Embryonic facial prominence (tissue), 1 donor: ENCODE measurements at regions not wholly inside any gene's neighbourhood (a gene's known extent, or its start where the extent isn't known, plus 50 kb on each side); places are given as distances from the start of the nearest gene placed in this dataset.
"Not testable (repeated sequence)": the region's sequence is repeated elsewhere in the genome, so short reads cannot be mapped to it uniquely, and the experiment has no call there.

ENCODE experiments used
- DNase-seq: peaks from one replicate; pipeline ENCODE4 v3.0.0-alpha.2; 2016; ENCODE audit errors: extremely low spot score

DNA sequence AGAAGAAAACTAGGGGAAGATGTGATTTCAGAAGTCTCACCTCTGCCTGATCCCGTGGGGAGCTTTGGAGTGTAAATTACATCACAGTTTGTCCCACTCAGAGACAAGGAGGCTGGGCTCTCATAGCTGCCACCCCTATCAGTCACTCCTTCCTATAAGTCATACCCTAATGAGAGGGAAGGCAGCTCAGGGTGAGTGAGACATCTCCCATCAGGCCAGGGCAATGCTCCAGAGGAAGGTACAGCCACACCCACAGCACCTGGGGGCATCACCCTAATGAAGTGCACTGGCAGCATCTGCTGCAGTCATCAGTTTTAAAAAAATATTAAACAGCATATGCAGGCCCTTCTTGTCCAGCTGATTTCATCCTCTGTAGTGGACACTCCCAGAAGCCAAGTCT is 223.1 kb upstream of the NBPF12 start:
- DNase-seq, result not testable (repeated sequence)

DNA sequence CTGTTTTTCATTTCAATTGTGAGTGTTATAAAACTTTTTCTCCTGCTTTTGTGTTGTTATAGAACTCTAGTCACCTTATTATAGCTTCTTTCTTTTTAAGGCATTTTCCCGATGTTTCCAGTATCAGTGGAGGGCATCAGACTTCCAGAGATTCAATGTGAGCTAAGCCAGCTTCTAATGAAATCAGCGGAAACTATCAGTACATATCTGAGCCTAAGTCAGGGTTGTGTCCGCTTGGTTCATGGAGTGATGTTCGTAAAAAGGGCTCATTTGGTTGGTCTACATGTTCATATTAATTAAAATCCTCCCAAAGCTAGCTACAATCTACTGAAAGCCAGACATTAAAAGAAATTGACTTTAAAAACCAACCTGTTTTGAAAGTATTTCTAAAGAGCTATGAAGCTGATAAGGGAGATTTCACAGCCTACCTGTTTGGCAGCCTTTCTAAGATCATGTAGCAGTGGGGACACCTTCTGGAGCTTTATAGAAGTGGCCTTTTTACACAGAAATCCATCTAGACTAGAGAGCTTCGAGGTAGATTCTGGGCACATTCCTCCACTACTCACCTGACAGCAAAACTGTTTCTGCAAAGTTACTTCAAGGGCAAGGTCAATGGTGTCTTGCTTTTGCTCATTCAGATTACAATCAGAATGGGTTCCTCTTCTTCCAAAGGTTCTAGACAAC is 227.1 kb upstream of the NBPF12 start:
- not testable (repeated sequence) for DNase-seq

DNA sequence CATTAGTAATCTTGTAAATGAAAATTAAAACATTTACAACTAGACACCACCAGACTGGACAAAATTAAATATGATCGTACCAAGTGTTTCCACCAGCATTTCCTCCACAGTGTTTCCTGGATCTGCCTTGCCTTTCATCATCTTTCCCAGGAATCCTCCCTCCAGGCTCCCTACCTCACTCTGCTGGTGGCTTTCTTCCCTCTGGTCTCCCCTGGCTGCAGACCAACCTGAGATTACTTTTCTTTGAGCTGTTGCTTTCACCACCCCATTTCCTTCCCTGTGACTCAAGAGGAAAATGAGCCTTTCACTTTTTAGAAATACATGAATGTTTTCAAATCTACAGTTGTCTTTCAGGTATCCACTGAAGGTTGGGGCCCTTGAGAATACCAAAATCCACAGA is 228.8 kb upstream of the NBPF12 start:
- DNase-seq, result not testable (repeated sequence)

DNA sequence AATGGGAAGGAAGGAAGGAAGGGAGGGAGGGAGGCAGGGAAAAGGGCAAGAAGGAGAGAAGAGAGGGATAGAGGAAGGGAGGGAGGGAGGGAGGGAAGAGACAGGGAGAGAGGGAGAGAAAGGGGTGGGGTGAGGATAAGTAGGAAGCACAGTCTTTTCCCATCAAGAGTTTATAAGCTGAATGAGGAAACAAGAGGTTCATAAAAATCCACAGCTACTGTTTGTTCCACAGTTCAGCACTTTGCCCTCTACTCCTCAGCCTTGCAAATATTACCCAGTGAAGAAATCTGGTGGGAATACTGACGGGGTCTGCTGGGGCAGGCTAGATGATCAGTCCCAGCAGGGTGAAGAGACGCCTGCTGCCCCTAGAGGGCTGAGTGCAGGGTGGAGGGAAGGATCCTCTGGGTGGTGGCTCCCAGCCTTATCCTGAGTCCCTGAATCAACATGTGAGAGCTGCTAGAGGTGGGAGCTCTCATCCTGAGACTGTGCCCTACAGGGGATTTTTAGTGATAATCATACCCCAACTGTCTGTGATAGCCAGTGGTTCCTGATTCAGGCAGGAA is 233.9 kb upstream of the NBPF12 start:
- DNase-seq, result not testable (repeated sequence)

DNA sequence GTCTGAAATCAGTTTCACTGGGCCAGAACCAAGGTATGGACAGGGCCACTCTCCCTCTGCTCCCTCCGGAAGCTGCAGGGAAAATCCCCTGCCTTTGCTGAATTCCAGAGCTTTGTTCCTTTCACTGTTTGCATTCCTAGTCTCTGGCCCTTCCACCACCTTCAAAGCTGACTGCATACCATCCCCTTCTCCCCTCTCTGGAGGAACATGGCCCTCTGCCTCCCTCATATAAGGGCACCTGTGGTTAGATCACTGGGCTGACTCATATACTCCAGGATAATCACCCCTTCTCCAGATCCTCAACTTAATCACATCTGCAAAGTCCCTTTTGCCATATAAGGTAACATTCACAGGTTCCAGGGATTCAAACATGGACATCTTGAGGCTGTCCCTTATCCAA is 236.8 kb upstream of the NBPF12 start:
- DNase-seq, result not testable (repeated sequence)

DNA sequence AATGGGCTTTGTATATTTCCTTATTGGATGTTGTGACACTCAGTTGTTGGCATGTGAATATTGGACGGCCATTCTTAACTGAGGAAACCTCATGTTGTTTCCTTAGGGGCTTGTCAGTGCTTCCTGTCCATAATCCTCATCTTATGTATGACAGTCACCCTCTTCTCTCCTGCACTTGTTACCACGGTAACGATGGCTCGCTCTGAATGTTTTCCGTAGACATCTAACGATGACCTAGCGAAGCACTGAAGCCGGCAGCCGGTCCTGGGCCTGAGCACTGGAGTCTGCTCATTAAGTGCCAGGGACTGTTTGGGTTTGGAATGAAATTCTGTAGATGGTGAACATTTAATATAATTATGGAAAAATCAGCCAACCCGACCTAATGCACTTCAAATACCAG is 242.7 kb upstream of the NBPF12 start:
- DNase-seq, result not testable (repeated sequence)

DNA sequence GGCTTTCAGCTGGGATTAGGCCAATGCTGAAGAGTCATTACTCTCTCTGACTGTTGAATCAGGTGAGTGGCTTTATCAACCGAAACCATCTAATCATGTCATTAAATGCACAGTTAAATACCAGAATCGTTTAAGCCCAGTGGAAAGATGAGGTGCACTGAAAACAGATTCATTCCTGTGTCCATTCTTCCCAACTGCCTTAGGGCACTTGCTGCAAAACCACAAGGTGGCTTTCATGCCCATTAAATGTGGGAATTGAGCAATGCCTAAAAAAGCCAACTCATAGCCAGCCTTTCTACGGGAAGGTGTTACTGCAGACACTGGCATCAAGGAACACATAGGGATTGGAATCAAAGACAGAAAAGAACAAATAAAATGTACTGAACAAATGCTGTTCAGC is 246.3 kb upstream of the NBPF12 start:
- DNase-seq, result not testable (repeated sequence)

DNA sequence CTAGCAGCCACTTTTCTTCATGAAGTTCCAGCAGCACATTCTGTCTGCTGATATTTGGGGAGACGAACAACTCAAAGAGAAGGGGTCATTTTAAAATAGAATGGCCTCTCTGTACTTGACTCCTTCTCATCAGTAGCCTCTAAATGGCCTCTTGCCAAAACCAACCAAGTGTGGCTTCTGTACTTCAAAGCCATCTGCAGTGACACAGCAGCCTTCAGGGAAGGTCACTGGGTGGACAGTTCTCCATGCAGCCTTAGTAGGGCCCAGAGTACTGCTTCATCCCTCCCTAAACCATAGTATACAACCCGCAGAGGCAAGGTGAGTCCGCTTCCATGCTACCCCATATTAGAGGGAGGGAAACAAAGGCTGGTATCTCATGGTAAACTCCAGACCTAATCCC is 249.2 kb upstream of the NBPF12 start:
- DNase-seq, result not testable (repeated sequence)

DNA sequence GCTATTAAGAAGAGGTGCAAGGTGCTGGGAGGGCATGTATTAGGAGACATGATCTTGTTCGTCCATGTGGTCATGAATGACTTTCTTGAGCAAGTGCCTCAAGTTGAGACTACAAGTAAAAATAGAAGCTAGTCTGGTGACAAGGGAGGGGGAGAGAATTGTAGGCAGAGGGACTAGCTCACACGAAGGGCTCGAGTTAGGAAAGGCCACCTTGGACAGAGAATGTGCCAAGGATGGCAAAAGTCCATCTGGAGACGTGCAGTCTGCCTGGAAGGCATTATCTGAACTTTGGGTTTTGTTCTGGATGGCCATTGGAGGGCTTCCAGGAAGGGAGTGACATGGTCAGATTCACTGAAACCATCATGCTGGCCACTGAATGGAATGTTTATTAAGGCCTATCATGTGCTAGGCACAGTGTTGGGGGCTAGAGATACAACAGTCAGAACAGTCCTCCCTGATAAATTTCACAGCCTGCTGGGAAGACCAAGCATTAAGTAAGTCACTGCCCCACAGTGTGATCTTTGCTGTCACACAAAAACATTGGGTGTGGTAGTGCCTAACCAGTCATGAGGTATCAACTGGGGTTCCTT is 251.3 kb upstream of the NBPF12 start:
- DNase-seq, result not testable (repeated sequence)

DNA sequence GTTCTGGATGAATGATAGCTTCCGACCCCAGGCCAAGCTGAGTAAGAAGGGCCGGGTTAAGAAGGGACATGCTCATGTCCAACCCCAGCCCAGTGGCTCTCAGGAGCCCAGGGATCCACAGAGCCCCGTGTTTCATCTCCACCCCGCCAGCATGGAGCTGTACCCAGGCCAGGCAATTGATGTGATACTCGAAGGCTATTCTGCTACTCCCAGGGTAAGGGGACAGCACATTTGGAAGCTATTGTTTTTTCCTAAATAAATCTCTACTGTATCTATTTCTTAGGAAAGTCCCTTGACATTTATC is 255.0 kb upstream of the NBPF12 start:
- DNase-seq, result not testable (repeated sequence)

DNA sequence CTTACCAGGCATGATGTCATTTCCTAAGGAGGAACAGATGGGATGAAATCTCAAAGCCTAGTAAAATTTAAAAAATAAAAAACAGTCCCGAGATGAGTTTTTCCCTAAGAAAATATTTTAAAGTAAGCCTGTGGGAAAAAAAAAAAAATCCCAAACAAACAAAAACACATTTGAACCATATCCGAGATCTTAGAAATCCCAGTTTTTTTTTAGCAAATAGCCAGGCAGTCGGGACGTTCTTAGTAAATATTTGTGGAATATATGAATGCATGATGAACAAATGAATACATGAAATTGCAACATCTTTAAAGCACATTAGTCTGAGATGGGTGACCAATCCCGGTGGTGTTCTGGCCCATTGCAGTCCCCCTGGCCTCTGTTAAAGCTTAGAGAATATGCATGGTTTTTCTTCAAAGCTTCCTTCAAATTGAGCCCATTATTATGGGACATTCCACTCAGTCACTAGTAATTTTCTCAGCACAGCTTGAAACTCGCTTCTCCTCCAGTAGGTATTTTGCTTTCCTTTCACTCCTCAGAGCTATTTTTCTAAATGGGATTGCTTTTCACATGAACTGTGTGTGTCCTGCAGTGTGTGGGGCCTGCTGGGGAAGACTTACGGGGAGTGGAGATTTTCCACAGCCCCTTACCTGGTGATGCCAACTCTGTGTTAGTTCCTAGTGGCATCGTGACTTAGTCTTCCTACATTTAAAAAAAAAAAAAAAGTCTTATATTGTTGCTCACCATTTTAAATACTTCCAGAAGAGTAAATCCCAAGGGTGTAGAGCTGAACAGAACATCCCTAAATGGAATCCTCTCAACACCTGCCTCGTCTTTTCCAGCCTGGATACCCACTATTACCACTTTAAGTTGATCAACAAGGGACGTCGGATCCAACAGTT is 255.6 kb upstream of the NBPF12 start:
- DNase-seq, result not testable (repeated sequence)

DNA sequence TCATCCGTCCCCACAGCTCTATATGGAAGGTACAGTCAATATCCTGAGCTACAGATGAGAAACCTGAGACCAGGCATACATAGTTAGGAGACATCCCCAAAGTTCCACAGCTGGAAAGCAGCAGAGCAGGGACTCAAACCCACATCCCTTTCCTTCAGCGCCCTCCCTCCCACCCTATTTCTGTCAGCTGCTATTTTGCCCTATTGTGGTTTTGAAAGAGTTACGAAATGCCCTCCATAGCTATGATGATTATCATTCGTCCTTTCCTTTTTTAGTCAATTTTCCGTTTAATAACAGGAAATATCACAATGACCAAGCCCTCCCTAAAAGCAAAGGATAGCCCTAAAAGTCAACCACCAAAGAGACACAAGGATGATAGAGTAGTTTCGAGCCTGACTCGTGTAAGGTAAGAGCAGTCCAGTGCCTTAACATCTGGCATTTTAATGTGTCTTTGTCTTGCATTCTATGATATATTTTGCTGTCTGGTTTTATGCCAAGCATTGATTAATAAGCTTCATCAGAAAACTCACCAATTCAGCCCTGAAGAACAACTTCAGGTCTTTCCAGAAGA is 264.3 kb upstream of the NBPF12 start:
- DNase-seq, result not testable (repeated sequence)

DNA sequence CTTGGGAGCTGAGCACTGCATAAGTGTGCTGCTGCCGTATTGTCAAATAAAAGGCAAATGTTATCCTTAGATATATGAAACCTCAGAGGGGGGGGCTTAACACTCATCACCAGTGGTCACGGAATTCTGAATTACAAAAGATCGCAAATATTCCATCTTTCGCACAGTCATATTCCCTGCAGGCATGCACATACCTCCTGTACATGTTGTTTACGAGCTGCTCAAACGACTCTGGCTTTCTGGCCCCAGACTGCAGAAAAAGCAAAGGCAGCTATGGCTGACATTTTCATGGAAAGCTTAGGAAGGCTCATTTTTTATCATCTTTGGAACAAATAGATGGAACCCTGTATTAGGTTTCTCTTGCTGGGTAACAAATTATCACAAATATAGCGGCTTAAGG is 265.5 kb upstream of the NBPF12 start:
- not testable (repeated sequence) for DNase-seq

DNA sequence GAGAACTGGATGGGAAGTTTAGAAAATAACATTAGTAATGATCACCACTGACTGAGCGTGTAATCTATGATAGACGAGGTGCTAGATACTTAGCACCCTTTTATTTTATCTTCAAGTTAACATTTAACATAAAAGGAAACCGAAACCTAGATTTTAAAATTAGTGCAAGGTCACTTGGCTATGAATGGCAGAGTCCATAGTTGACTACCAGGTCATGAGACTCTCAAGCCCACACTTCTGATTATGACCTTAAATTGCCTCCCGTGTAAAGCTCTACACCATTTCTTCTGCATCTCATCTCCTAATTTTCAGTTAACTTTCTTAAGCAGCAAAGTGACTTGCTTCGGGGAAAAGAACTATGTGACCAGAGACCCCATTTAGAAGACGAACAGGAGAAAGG is 266.5 kb upstream of the NBPF12 start:
- not testable (repeated sequence) for DNase-seq

DNA sequence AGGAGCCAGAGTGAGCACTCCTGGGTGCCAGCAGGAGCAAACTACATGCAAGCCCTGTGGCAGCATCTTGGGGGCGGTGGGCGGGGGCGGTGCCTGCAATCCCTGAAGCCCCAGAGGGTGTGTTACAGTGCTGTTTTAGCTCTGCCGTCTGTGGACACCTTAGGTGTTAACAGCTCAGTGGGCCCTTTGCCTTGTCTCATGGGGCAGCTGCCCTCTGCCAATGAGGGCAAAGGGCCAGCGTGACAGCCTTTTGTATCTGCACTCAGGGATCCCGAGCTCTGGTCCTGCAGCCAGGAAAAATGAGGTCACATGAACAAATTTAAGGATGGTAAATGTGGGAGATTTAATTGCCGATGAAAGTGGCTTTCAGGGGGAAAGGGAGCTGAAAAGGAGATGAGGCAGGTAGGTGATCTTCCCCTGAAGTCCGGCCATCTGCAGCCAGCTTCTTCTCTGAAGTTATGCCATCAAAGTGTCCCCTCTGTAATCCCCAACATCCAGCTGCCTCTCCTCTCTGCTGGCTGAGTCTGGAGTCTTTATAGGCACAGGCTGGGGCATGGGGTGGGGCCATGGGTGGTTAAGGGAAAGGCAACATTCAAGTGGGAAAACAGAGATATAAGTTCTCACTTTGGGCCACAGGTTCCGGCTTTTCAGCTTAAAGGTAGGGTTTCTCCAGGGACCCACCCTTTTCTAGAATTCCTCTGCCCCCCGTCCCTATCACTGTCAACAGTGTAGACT is 267.1 kb upstream of the NBPF12 start:
- not testable (repeated sequence) for DNase-seq

DNA sequence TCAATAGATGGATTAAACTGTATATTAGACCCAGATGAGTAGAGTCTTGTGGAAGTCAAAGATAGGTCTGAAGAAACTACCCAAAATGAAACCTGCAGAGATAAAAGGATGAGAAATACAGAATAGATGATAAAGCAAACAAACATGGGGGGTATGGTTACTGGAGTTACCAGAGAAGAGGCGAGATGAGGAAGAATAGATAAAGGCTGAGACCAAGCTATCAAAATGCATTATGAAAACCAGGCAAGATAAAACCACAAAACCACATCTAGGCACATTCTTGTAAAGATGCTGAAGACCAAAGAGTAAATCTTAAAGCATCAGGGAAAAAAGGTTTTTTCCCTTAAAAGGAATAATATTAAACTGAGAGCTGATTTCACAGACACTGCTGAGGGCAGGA is 271.8 kb upstream of the NBPF12 start:
- DNase-seq, result not testable (repeated sequence)

DNA sequence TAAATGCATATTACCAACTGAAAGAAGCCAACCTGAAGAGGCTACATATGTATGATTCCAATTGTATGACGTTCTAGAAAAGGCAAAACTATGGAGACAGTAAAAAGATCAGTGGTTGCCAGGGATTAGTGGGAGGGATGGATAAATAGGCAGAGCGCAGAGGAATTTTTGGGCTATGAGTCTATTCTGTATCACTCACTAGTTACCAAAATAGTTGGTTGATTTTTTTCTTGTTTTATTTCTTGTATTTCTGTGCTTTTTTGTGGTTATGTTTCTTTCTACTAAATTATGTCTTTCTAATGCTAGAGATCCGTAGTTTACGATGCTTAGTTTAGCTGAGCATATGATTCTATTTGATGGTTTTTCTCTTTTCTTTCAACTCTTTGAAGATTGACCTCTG is 277.9 kb upstream of the NBPF12 start:
- DNase-seq, result not testable (repeated sequence)

DNA sequence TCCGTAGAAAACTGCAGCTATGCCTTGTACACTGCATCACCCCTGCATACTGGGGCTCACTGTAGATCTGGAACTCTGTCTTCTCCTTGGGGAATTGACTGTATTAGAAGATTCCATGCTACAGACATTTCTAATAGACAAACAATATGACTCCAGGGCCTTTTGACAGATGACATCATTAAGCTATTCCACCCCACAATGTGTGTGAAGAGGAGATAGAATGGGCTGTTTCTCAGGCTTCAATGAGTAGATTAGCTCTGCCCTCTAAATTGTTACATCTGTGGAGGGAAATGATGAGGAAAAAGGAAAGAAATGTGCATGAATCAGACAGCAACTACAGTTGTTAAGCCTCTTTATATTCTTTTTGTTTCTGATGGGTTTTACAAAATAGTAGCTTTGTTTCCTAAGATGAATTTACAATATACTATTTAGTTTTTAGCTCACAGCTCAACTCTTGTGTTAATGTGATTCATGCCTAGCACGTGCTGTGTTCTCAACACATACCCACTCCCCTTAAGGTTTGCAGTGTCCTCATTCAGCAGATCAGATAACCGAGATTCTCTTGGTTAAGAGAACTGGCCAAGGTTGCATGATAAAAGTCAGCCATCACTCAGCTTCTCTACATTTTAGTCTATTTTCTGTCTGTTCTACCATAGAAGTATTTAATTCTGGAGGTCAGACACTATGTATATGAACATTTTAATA is 281.6 kb upstream of the NBPF12 start:
- not testable (repeated sequence) for DNase-seq

DNA sequence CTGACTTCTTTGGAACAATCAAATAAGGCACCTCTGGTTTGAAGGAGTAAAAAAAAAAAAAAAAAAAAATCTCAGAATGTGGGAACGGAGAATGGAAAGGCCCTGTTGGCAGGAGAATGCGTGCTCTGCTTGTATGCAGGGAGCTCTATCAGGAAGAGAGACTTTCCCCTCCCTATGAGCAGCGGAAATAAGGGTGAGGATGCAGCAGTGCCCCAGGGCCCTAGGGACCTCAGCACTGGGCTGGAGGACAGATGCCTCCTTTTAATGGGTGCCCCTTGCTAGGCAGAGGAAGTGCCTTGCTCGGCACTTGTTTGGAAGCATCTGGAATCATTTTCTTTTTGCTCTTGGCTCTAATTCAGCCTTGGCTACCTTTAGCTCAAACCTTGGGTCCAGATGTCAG is 283.4 kb upstream of the NBPF12 start:
- DNase-seq, result not testable (repeated sequence)

DNA sequence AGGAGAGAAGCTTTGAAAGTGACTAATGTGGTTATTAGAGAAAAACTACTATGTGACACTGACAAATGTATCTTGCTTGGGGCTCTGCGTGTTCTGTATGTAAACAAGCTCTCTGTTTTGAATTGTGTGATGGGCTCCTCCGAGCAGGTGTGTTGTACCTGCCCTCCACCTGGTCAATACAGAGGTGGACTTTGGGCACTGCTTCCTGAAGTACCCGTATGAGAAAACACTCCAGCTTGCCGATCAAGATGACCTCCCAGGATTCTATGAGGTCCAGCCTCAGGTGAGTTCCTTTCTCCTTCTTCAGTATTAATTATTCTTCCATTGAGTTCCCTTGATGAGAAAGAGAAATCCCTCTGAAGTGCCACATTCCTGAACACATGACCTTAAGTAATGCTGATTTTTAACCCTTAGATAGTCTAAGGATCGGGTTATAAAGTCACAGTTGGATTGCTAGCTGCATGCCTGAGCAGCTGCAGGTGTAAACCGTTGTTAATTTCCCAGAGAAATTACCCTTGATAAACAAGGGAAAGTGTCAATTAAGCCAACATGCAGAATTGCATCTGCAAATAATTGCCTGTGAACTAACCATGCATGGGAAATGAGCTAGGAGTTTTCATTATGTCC is 292.0 kb upstream of the NBPF12 start:
- DNase-seq, result not testable (repeated sequence)
